ENCODE measurements at regions not wholly inside any gene's neighbourhood (a gene's known extent, or its start where the extent isn't known, plus 50 kb on each side); places are given as distances from the start of the nearest gene placed in this dataset.

GRCh38 chr17:36765436-36766043 lies 164.2 kb downstream of the MRM1 start:
- no peaks in the 10 kb centered on the region for H3K36me3 Mint-ChIP-seq
- no peak for ATAC-seq
- DNase-seq (ENCODE audit: low spot score in 2 of 2), result no peak
- no peak overlapping the region for H3K27ac Mint-ChIP-seq
- H3K9me3 Mint-ChIP-seq, result peaks cover 3 to 5% of the 10 kb centered on the region in 2 donors

- no peak for DNase-seq (ENCODE audit: low spot score in 2 of 2)
- Mint-ChIP-seq H3K27ac (no peak overlapping the region), H3K9me3 (no peaks in the 10 kb centered on the region), H3K36me3 (no peaks in the 10 kb centered on the region)
- ATAC-seq, result no peak
Measured at GRCh38 chr17:36768394-36768793, 167.0 kb downstream of the MRM1 start.

GRCh38 chr17:36773039-36773438 lies 164.2 kb upstream of the LHX1 start:
- ATAC-seq (no peak), DNase-seq (ENCODE audit: low spot score in 2 of 2) (no peak)
- Mint-ChIP-seq H3K36me3 (no peaks in the 10 kb centered on the region), H3K27ac (no peak overlapping the region), H3K9me3 (peaks cover 0 to 4% of the 10 kb centered on the region in 2 donors)

GRCh38 chr17:36777118-36777517 lies 160.2 kb upstream of the LHX1 start:
- peaks cover 0 to 4% of the 10 kb centered on the region in 2 donors for H3K9me3 Mint-ChIP-seq
- ATAC-seq, result no peak
- no peaks in the 10 kb centered on the region for H3K36me3 Mint-ChIP-seq
- no peak overlapping the region for H3K27ac Mint-ChIP-seq
- no peak for DNase-seq (ENCODE audit: low spot score in 2 of 2)

- peaks cover 0 to 4% of the 10 kb centered on the region in 2 donors for H3K9me3 Mint-ChIP-seq
Measured at GRCh38 chr17:36778448-36778847, 158.8 kb upstream of the LHX1 start.

GRCh38 chr17:36779550-36779949 lies 157.7 kb upstream of the LHX1 start:
- DNase-seq (ENCODE audit: low spot score in 2 of 2) (no peak), ATAC-seq (no peak)
- no peaks in the 10 kb centered on the region for H3K36me3 Mint-ChIP-seq
- no peak overlapping the region for H3K27ac Mint-ChIP-seq
- peaks cover 0 to 4% of the 10 kb centered on the region in 2 donors for H3K9me3 Mint-ChIP-seq

More at GRCh38 chr17:36778448-36778847, 158.8 kb upstream of the LHX1 start:
- ATAC-seq (no peak), DNase-seq (ENCODE audit: low spot score in 2 of 2) (no peak)
- Mint-ChIP-seq H3K27ac (no peak overlapping the region), H3K36me3 (no peaks in the 10 kb centered on the region)

- Mint-ChIP-seq H3K36me3 (no peaks in the 10 kb centered on the region), H3K9me3 (peaks cover 0 to 4% of the 10 kb centered on the region in 2 donors), H3K27ac (no peak overlapping the region)
- ATAC-seq (no peak), DNase-seq (ENCODE audit: low spot score in 2 of 2) (no peak)
Measured at GRCh38 chr17:36784633-36785032, 152.6 kb upstream of the LHX1 start.

- H3K36me3 Mint-ChIP-seq, result no peaks in the 10 kb centered on the region
- ATAC-seq (no peak), DNase-seq (ENCODE audit: low spot score in 2 of 2) (no peak)
- H3K27ac Mint-ChIP-seq, result no peak overlapping the region
- H3K9me3 Mint-ChIP-seq, result peaks cover 0 to 4% of the 10 kb centered on the region in 2 donors
Measured at GRCh38 chr17:36786867-36787266, 150.4 kb upstream of the LHX1 start.

GRCh38 chr17:36791150-36791941 lies 145.9 kb upstream of the LHX1 start:
- ATAC-seq (no peak), DNase-seq (ENCODE audit: low spot score in 2 of 2) (no peak)
- H3K9me3 Mint-ChIP-seq, result no peaks in the 10 kb centered on the region
- H3K36me3 Mint-ChIP-seq, result no peaks in the 10 kb centered on the region
- no peak overlapping the region for H3K27ac Mint-ChIP-seq

- no peak overlapping the region for H3K27ac Mint-ChIP-seq
- no peak for ATAC-seq
Measured at GRCh38 chr17:36791942-36792475, 145.3 kb upstream of the LHX1 start.

GRCh38 chr17:36792849-36793248 lies 144.4 kb upstream of the LHX1 start:
- DNase-seq (ENCODE audit: low spot score in 2 of 2) (no peak), ATAC-seq (no peak)
- Mint-ChIP-seq H3K36me3 (no peaks in the 10 kb centered on the region), H3K9me3 (no peaks in the 10 kb centered on the region), H3K27ac (no peak overlapping the region)

More at GRCh38 chr17:36791942-36792475, 145.3 kb upstream of the LHX1 start:
- H3K36me3 Mint-ChIP-seq, result no peaks in the 10 kb centered on the region
- H3K9me3 Mint-ChIP-seq, result no peaks in the 10 kb centered on the region
- DNase-seq (ENCODE audit: low spot score in 2 of 2), result no peak

GRCh38 chr17:36793976-36794375 lies 143.3 kb upstream of the LHX1 start:
- no peak for ATAC-seq
- Mint-ChIP-seq H3K36me3 (no peaks in the 10 kb centered on the region), H3K27ac (no peak overlapping the region), H3K9me3 (no peaks in the 10 kb centered on the region)
- DNase-seq (ENCODE audit: low spot score in 2 of 2), result no peak

- H3K9me3 Mint-ChIP-seq, result no peaks in the 10 kb centered on the region
- ATAC-seq (no peak), DNase-seq (ENCODE audit: low spot score in 2 of 2) (no peak)
- no peak overlapping the region for H3K27ac Mint-ChIP-seq
- H3K36me3 Mint-ChIP-seq, result no peaks in the 10 kb centered on the region
Measured at GRCh38 chr17:36807496-36808179, 129.6 kb upstream of the LHX1 start.

- Mint-ChIP-seq H3K36me3 (no peaks in the 10 kb centered on the region), H3K9me3 (no peaks in the 10 kb centered on the region), H3K27ac (no peak overlapping the region)
- ATAC-seq, result no peak
- no peak for DNase-seq (ENCODE audit: low spot score in 2 of 2)
Measured at GRCh38 chr17:36808180-36808661, 129.1 kb upstream of the LHX1 start.

- ATAC-seq, result no peak
- H3K36me3 Mint-ChIP-seq, result no peaks in the 10 kb centered on the region
- no peak for DNase-seq (ENCODE audit: low spot score in 2 of 2)
- H3K9me3 Mint-ChIP-seq, result no peaks in the 10 kb centered on the region
- no peak overlapping the region for H3K27ac Mint-ChIP-seq
Measured at GRCh38 chr17:36812762-36813161, 124.5 kb upstream of the LHX1 start.

- no peaks in the 10 kb centered on the region for H3K36me3 Mint-ChIP-seq
- ATAC-seq (no peak), DNase-seq (ENCODE audit: low spot score in 2 of 2) (no peak)
- no peaks in the 10 kb centered on the region for H3K9me3 Mint-ChIP-seq
- no peak overlapping the region for H3K27ac Mint-ChIP-seq
Measured at GRCh38 chr17:36813357-36813756, 123.9 kb upstream of the LHX1 start.

GRCh38 chr17:36813957-36814563 lies 123.2 kb upstream of the LHX1 start:
- Mint-ChIP-seq H3K36me3 (no peaks in the 10 kb centered on the region), H3K27ac (no peak overlapping the region), H3K9me3 (no peaks in the 10 kb centered on the region)
- no peak for ATAC-seq
- no peak for DNase-seq (ENCODE audit: low spot score in 2 of 2)
